Natural killer cell (primary cell): ENCODE measurements at regions not wholly inside any gene's neighbourhood (a gene's known extent, or its start where the extent isn't known, plus 50 kb on each side); places are given as distances from the start of the nearest gene placed in this dataset.

Source experiments
- ATAC-seq, 3 donors: fragments of 150-1000 bp in 2 of 3; fragments of 200-7000 bp in 1 of 3; cut with Tn5 transposase; 1 replicate in 1 of 3; 2 replicates in 2 of 3; pipeline ENCODE4 v1.10.0; 2021; ENCODE audit warnings: mild to moderate bottlenecking in 2 of 3, moderate library complexity in 2 of 3
- DNase-seq, 2 donors: peaks; one replicate each; pipeline versions ENCODE4 v3.0.0 to v3.0.0-alpha.2; 2013 to 2021; ENCODE audit warnings: mixed read lengths in 1 of 2
- H3K27ac ChIP-seq: one replicate; pipeline ENCODE4 v1.5.1; 2013; ENCODE audit warnings: mild to moderate bottlenecking, low read length
- H3K27me3 ChIP-seq: one replicate; pipeline ENCODE4 v1.6.1; 2013; ENCODE audit warnings: low read length; ENCODE audit not compliant: control insufficient read depth, insufficient read depth
- H3K36me3 ChIP-seq: one replicate; pipeline ENCODE4 v1.6.1; 2013; ENCODE audit warnings: low read length; ENCODE audit not compliant: control insufficient read depth, insufficient read depth
- H3K4me1 ChIP-seq: one replicate; pipeline ENCODE4 v1.6.1; 2013; ENCODE audit warnings: low read length; ENCODE audit not compliant: control insufficient read depth, insufficient read depth
- H3K4me3 ChIP-seq: one replicate; pipeline ENCODE4 v1.5.1; 2013; ENCODE audit warnings: low read length
- H3K9me3 ChIP-seq: one replicate; pipeline ENCODE4 v1.6.1; 2013; ENCODE audit warnings: low read length; ENCODE audit not compliant: control insufficient read depth, insufficient read depth
- H3K27ac Mint-ChIP-seq, 2 donors: one replicate each; pipeline ENCODE4 v1.8.0; 2022; ENCODE audit warnings: mild to moderate bottlenecking in 2 of 2, mixed read lengths in 2 of 2, moderate library complexity in 1 of 2
- H3K27me3 Mint-ChIP-seq, 2 donors: one replicate each; pipeline ENCODE4 v1.8.0; 2022; ENCODE audit warnings: low read depth in 2 of 2, mixed read lengths in 2 of 2
- H3K36me3 Mint-ChIP-seq: one replicate; pipeline ENCODE4 v1.8.0; 2022; ENCODE audit warnings: mixed read lengths
- H3K4me1 Mint-ChIP-seq, 2 donors: one replicate each; pipeline ENCODE4 v1.8.0; 2022; ENCODE audit warnings: mixed read lengths in 2 of 2
- H3K4me3 Mint-ChIP-seq: one replicate; pipeline ENCODE4 v1.8.0; 2022; ENCODE audit warnings: mild to moderate bottlenecking, moderate library complexity, mixed read lengths
- H3K9me3 Mint-ChIP-seq, 2 donors: one replicate each; pipeline ENCODE4 v1.8.0; 2022; ENCODE audit warnings: mixed read lengths in 2 of 2
- CTCF ChIP-seq: fragments of 200-600 bp; IDR thresholded peaks from one replicate; pipeline ENCODE4 v1.8.0; 2022; ENCODE audit warnings: antibody characterized with exemption
- WGBS: methylation state at CpG from one replicate; pipeline ENCODE4 v1.1.7; 2013; ENCODE audit warnings: missing lambda C conversion rate; ENCODE audit not compliant: insufficient coverage; 5-methylcytosine and 5-hydroxymethylcytosine counted together
- intact Hi-C: fragments of 100-400 bp; cut with micrococcal nuclease; formaldehyde crosslinking; loops from one replicate; pipeline ENCODE4 v1.14.2; 2022

- no peaks in the 10 kb centered on the region for H3K36me3 Mint-ChIP-seq
- H3K36me3 ChIP-seq, result no peaks in the 10 kb centered on the region
- no peaks in the 10 kb centered on the region for H3K9me3 ChIP-seq
- no peak overlapping the region for H3K4me3 ChIP-seq
- H3K27ac Mint-ChIP-seq, result no peak overlapping the region
- no peak overlapping the region for H3K4me3 Mint-ChIP-seq
- no peak overlapping the region for H3K27ac ChIP-seq
- WGBS, result 84% methylated on average over 22 of the region's 22 CpGs
- no peak for DNase-seq
- no peaks in the 10 kb centered on the region for H3K9me3 Mint-ChIP-seq
- H3K27me3 Mint-ChIP-seq, result peaks cover 3 to 10% of the 10 kb centered on the region in 2 donors
- intact Hi-C loops, result no loop called here
- no peaks in the 10 kb centered on the region for H3K27me3 ChIP-seq
- no peak for ATAC-seq
- no peak for TF ChIP-seq CTCF
- no peaks in the 10 kb centered on the region for H3K4me1 ChIP-seq
- H3K4me1 Mint-ChIP-seq, result no peaks in the 10 kb centered on the region
These were observed 383.7 kb upstream of the CDH4 start for GRCh38 chr20:60868316-60868891.

DNA sequence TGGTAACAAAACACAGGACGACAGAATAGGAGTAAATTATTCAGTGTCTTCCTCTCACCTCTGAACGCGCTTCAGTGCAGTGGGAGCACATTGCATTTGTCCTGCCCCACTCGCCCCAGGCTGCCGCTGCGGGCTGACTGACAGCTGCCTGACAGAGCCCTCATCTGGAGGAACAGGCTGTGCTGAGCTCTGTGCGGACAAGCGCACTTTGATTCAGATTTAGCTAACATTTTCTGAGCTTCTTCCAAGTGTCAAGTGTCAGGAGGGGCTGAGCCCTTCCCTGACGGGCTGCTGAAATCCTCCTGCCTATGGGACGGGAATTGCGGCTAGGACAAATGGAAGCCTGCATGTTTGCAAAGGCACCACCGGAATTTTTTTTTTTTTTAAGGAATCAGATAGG is 383.0 kb upstream of the CDH4 start:
- H3K9me3 ChIP-seq, result no peaks in the 10 kb centered on the region
- Mint-ChIP-seq H3K27me3 (peaks cover 0 to 8% of the 10 kb centered on the region in 2 donors), H3K4me3 (no peak overlapping the region), H3K4me1 (no peaks in the 10 kb centered on the region), H3K9me3 (no peaks in the 10 kb centered on the region), H3K27ac (no peak overlapping the region), H3K36me3 (no peaks in the 10 kb centered on the region)
- H3K4me3 ChIP-seq, result no peak overlapping the region
- 66% methylated on average over 12 of the region's 12 CpGs for WGBS
- no peaks in the 10 kb centered on the region for H3K36me3 ChIP-seq
- TF ChIP-seq CTCF, result no peak
- no peaks in the 10 kb centered on the region for H3K4me1 ChIP-seq
- H3K27ac ChIP-seq, result no peak overlapping the region
- ATAC-seq (no peak), DNase-seq (no peak)
- intact Hi-C loops, result no loop called here
- no peaks in the 10 kb centered on the region for H3K27me3 ChIP-seq

DNA sequence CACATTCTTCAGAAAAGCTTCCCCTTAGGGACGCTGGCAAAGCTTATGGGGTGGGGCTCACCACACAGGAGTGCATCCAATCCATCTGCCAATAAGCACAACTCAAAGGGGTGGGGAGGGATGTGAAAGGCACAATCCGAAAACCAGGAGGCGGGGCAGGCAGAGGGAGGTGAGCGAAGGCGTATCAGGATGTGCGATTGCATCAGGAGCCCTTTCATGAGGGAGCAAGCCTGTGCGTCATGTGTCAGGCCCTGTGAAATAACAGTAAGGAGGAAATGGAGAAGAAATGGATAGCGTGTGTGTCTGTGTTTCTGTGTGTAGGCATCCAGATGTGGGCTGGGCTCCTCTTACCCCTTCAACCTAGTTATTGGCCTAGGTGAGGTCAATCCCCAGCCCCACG is 382.4 kb upstream of the CDH4 start:
- Mint-ChIP-seq H3K27me3 (peaks cover 0 to 3% of the 10 kb centered on the region in 2 donors), H3K27ac (no peak overlapping the region), H3K36me3 (no peaks in the 10 kb centered on the region), H3K9me3 (no peaks in the 10 kb centered on the region), H3K4me3 (no peak overlapping the region), H3K4me1 (no peaks in the 10 kb centered on the region)
- Histone ChIP-seq H3K27me3 (no peaks in the 10 kb centered on the region), H3K9me3 (no peaks in the 10 kb centered on the region), H3K4me1 (no peaks in the 10 kb centered on the region), H3K4me3 (no peak overlapping the region), H3K27ac (no peak overlapping the region), H3K36me3 (no peaks in the 10 kb centered on the region)
- DNase-seq (no peak), ATAC-seq (no peak)
- WGBS, result 89% methylated on average over 9 of the region's 9 CpGs
- TF ChIP-seq CTCF, result no peak
- intact Hi-C loops, result no loop called here

DNA sequence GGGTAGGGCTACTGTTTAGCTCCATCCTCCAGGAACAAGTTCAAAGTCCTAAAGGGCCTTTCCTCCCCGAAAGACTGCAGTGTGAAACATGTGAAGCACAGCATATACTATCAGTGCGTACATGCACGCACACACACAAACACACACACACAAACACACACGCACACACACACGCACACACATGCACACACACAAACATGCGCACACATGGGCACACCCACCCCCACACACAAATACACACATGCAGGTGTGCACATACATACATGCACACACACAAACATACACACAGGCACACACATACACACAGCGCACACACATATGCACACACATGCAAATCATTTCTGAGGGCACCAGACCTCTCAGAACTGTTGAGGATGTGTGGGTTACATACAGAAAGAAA is 382.0 kb upstream of the CDH4 start:
- WGBS, result 93% methylated on average over 7 of the region's 7 CpGs
- intact Hi-C loops, result no loop called here
- Mint-ChIP-seq H3K4me1 (no peaks in the 10 kb centered on the region), H3K4me3 (no peak overlapping the region), H3K9me3 (no peaks in the 10 kb centered on the region), H3K36me3 (no peaks in the 10 kb centered on the region), H3K27me3 (no peaks in the 10 kb centered on the region), H3K27ac (no peak overlapping the region)
- no peak for DNase-seq
- no peaks in the 10 kb centered on the region for H3K27me3 ChIP-seq
- H3K36me3 ChIP-seq, result no peaks in the 10 kb centered on the region
- H3K27ac ChIP-seq, result no peak overlapping the region
- H3K4me1 ChIP-seq, result no peaks in the 10 kb centered on the region
- H3K4me3 ChIP-seq, result no peak overlapping the region
- no peaks in the 10 kb centered on the region for H3K9me3 ChIP-seq
- no peak for TF ChIP-seq CTCF
- ATAC-seq, result no peak
